ENCODE measurements at regions not wholly inside any gene's neighbourhood (a gene's known extent, or its start where the extent isn't known, plus 50 kb on each side); places are given as distances from the start of the nearest gene placed in this dataset.

- Histone ChIP-seq H3K36me3 (ENCODE audit: control insufficient read depth, insufficient read depth, low read length) (no peaks in the 10 kb centered on the region), H3K27me3 (replicated peaks; ENCODE audit: control insufficient read depth, insufficient read depth, low read length) (no peaks in the 10 kb centered on the region), H3K4me3 (replicated peaks; ENCODE audit: low read depth, low read length) (no peak overlapping the region)
- TF ChIP-seq CTCF (IDR thresholded peaks at IDR 0.05; ENCODE audit: insufficient read depth, low read length, poor library complexity, severe bottlenecking): no peak
- DNase-seq (ENCODE audit: extremely low read depth, insufficient read length): no peak
Observed at GRCh38 chr9:15079989-15080388, 169.8 kb upstream of the FREM1 start.

GRCh38 chr9:15077946-15078729, 167.9 kb upstream of the FREM1 start:
- no peak for TF ChIP-seq CTCF (IDR thresholded peaks at IDR 0.05; ENCODE audit: insufficient read depth, low read length, poor library complexity, severe bottlenecking)
- DNase-seq (ENCODE audit: extremely low read depth, insufficient read length): no peak
- Histone ChIP-seq H3K36me3 (ENCODE audit: control insufficient read depth, insufficient read depth, low read length) (no peaks in the 10 kb centered on the region), H3K4me3 (replicated peaks; ENCODE audit: low read depth, low read length) (no peak overlapping the region), H3K27me3 (replicated peaks; ENCODE audit: control insufficient read depth, insufficient read depth, low read length) (no peaks in the 10 kb centered on the region)

- no peak for DNase-seq (ENCODE audit: extremely low read depth, insufficient read length)
- TF ChIP-seq CTCF (IDR thresholded peaks at IDR 0.05; ENCODE audit: insufficient read depth, low read length, poor library complexity, severe bottlenecking): no peak
- H3K4me3 ChIP-seq (replicated peaks; ENCODE audit: low read depth, low read length): no peak overlapping the region
- H3K36me3 ChIP-seq (ENCODE audit: control insufficient read depth, insufficient read depth, low read length): no peaks in the 10 kb centered on the region
- H3K27me3 ChIP-seq (replicated peaks; ENCODE audit: control insufficient read depth, insufficient read depth, low read length): no peaks in the 10 kb centered on the region
Observed at GRCh38 chr9:15073620-15074019, 163.4 kb upstream of the FREM1 start.

GRCh38 chr9:15070716-15071115, 160.5 kb upstream of the FREM1 start:
- TF ChIP-seq CTCF (IDR thresholded peaks at IDR 0.05; ENCODE audit: insufficient read depth, low read length, poor library complexity, severe bottlenecking): no peak
- Histone ChIP-seq H3K27me3 (replicated peaks; ENCODE audit: control insufficient read depth, insufficient read depth, low read length) (no peaks in the 10 kb centered on the region), H3K36me3 (ENCODE audit: control insufficient read depth, insufficient read depth, low read length) (no peaks in the 10 kb centered on the region), H3K4me3 (replicated peaks; ENCODE audit: low read depth, low read length) (no peak overlapping the region)
- no peak for DNase-seq (ENCODE audit: extremely low read depth, insufficient read length)

- Histone ChIP-seq H3K36me3 (ENCODE audit: control insufficient read depth, insufficient read depth, low read length) (no peaks in the 10 kb centered on the region), H3K27me3 (replicated peaks; ENCODE audit: control insufficient read depth, insufficient read depth, low read length) (no peaks in the 10 kb centered on the region), H3K4me3 (replicated peaks; ENCODE audit: low read depth, low read length) (no peak overlapping the region)
- no peak for DNase-seq (ENCODE audit: extremely low read depth, insufficient read length)
- no peak for TF ChIP-seq CTCF (IDR thresholded peaks at IDR 0.05; ENCODE audit: insufficient read depth, low read length, poor library complexity, severe bottlenecking)
Observed at GRCh38 chr9:15069106-15069505, 158.9 kb upstream of the FREM1 start.

GRCh38 chr9:15068261-15068660, 158.0 kb upstream of the FREM1 start:
- TF ChIP-seq CTCF (IDR thresholded peaks at IDR 0.05; ENCODE audit: insufficient read depth, low read length, poor library complexity, severe bottlenecking): no peak
- Histone ChIP-seq H3K4me3 (replicated peaks; ENCODE audit: low read depth, low read length) (no peak overlapping the region), H3K27me3 (replicated peaks; ENCODE audit: control insufficient read depth, insufficient read depth, low read length) (no peaks in the 10 kb centered on the region), H3K36me3 (ENCODE audit: control insufficient read depth, insufficient read depth, low read length) (no peaks in the 10 kb centered on the region)
- DNase-seq (ENCODE audit: extremely low read depth, insufficient read length): no peak
